HFFc6 (cell line): ENCODE measurements at regions not wholly inside any gene's neighbourhood (a gene's known extent, or its start where the extent isn't known, plus 50 kb on each side); places are given as distances from the start of the nearest gene placed in this dataset.

ENCODE experiments used
- DNase-seq: peaks from one replicate; pipeline ENCODE4 v3.0.0-alpha.2; 2018
- H3K27ac Mint-ChIP-seq: 2 replicates; pipeline ENCODE4 v1.8.0; 2020; ENCODE audit warnings: mild to moderate bottlenecking, mixed read lengths
- H3K27me3 Mint-ChIP-seq: 2 replicates; pipeline ENCODE4 v1.8.0; 2021; ENCODE audit warnings: mild to moderate bottlenecking, moderate library complexity, mixed read lengths; ENCODE audit not compliant: insufficient read depth
- H3K36me3 Mint-ChIP-seq: 2 replicates; pipeline ENCODE4 v1.8.0; 2021; ENCODE audit warnings: low read depth, mixed read lengths
- H3K4me1 Mint-ChIP-seq: 2 replicates; pipeline ENCODE4 v1.8.0; 2020; ENCODE audit warnings: low read depth, mixed read lengths
- H3K4me3 Mint-ChIP-seq: 2 replicates; pipeline ENCODE4 v1.8.0; 2020; ENCODE audit warnings: mild to moderate bottlenecking, moderate library complexity, mixed read lengths
- H3K9me3 Mint-ChIP-seq: 2 replicates; pipeline ENCODE4 v1.8.0; 2020; ENCODE audit warnings: mild to moderate bottlenecking, mixed read lengths
- CTCF ChIP-seq: fragments of 200-600 bp; sonication (generic); IDR thresholded peaks from 2 replicates; pipeline ENCODE4 v1.5.0; 2021; ENCODE audit warnings: antibody characterized with exemption, mild to moderate bottlenecking

GRCh38 chr4:125365731-125366130 is 51.0 kb downstream of the FAT4 start:
- DNase-seq, result no peak
- Mint-ChIP-seq H3K4me1 (peaks cover 36% of the 10 kb centered on the region), H3K27ac (no peak overlapping the region), H3K9me3 (no peaks in the 10 kb centered on the region), H3K27me3 (no peaks in the 10 kb centered on the region; the same call in 1 of the 2 replicates), H3K36me3 (peaks cover 11% of the 10 kb centered on the region), H3K4me3 (no peak overlapping the region)
- TF ChIP-seq CTCF, result no peak

GRCh38 chr4:125368146-125368545 is 53.4 kb downstream of the FAT4 start:
- Mint-ChIP-seq H3K9me3 (no peaks in the 10 kb centered on the region), H3K27ac (peak overlapping the region; percentile 94), H3K4me3 (peak overlapping the region; percentile 89), H3K4me1 (peaks cover 36% of the 10 kb centered on the region), H3K36me3 (peaks cover 11% of the 10 kb centered on the region), H3K27me3 (no peaks in the 10 kb centered on the region; the same call in 1 of the 2 replicates)
- DNase-seq, result peak; percentile 20
- no peak for TF ChIP-seq CTCF

DNA sequence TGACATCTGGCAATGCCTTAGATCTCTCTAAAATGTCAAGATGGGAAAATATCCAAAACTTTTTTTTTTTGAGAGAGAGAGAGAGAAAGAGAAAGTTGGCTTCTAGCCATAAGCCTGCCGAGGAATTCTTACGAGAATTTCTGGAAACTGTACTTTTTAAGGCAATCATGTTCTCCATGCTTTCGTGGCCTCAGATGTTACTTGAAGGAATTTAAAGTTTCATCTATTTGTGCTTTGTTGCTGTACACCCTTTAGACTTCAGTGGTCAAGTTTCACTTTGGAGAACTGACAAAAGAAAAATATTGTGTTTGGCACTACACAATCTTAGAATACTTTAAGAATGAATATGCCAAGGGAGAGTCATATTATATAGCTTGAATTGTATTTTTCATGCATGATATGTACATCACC is 53.9 kb downstream of the FAT4 start:
- Mint-ChIP-seq H3K9me3 (no peaks in the 10 kb centered on the region), H3K4me1 (peaks cover 36% of the 10 kb centered on the region), H3K27me3 (no peaks in the 10 kb centered on the region; the same call in 1 of the 2 replicates), H3K36me3 (peaks cover 11% of the 10 kb centered on the region), H3K27ac (peak overlapping the region; percentile 94), H3K4me3 (peak overlapping the region; percentile 89)
- peak; percentile 73 for DNase-seq
- TF ChIP-seq CTCF, result no peak

GRCh38 chr4:125369098-125369497 is 54.3 kb downstream of the FAT4 start:
- peaks cover 36% of the 10 kb centered on the region for H3K4me1 Mint-ChIP-seq
- H3K9me3 Mint-ChIP-seq, result no peaks in the 10 kb centered on the region
- H3K36me3 Mint-ChIP-seq, result peaks cover 11% of the 10 kb centered on the region
- TF ChIP-seq CTCF, result no peak
- H3K27me3 Mint-ChIP-seq, result no peaks in the 10 kb centered on the region; the same call in 1 of the 2 replicates
- H3K27ac Mint-ChIP-seq, result peak overlapping the region; percentile 94
- no peak for DNase-seq
- H3K4me3 Mint-ChIP-seq, result peak overlapping the region; percentile 89

DNA sequence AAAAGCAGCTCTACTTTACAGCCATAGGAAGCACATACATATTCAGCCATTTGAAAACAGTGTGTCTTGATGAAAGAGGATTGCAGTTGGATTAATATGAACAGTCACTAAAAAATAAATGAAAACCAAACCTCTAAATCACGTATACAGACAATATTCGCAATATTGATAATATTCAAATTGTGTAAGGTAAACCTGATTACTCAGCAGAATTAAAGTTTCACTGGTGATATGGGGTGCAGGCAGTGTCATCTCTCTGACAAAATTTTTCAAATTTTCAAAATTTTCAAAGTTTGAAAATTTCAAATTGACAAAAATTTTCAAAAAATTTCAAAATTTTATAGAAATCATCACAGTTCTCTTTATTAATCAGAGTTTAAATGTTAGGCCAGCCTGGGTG is 55.7 kb downstream of the FAT4 start:
- Mint-ChIP-seq H3K27me3 (no peaks in the 10 kb centered on the region), H3K36me3 (peaks cover 5% of the 10 kb centered on the region), H3K27ac (no peak overlapping the region), H3K4me1 (peaks cover 36% of the 10 kb centered on the region), H3K9me3 (no peaks in the 10 kb centered on the region), H3K4me3 (no peak overlapping the region)
- DNase-seq, result no peak
- TF ChIP-seq CTCF, result no peak

DNA sequence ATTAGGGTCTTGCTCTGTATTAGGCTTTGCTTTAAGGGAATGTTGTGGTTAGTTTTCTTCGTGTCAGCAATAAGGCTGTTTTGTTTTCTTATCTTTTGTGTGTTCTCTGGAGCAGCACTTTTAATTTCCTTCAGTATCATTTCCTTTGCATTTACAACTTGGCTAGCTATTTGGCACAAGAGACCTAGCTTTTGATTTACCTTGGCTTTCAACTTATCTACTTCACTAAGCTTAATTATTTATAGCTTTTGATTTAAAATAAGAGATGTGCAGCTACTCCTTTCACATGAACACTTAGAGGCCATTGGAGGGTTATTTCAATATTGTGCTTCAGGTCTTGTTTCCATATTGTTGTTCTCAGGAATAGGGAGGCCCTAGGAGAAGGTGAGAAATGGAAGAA is 68.2 kb downstream of the FAT4 start:
- Mint-ChIP-seq H3K36me3 (peaks cover 6% of the 10 kb centered on the region), H3K9me3 (no peaks in the 10 kb centered on the region), H3K4me3 (no peak overlapping the region), H3K27me3 (no peaks in the 10 kb centered on the region), H3K4me1 (peaks cover 32% of the 10 kb centered on the region), H3K27ac (no peak overlapping the region)
- DNase-seq, result no peak
- no peak for TF ChIP-seq CTCF
